HK-2 (cell line): ENCODE measurements at regions not wholly inside any gene's neighbourhood (a gene's known extent, or its start where the extent isn't known, plus 50 kb on each side); places are given as distances from the start of the nearest gene placed in this dataset.

ENCODE experiments used
- DNase-seq: peaks from one replicate; pipeline ENCODE4 v3.0.0-alpha.2; 2018; ENCODE audit not compliant: unreplicated experiment

DNA sequence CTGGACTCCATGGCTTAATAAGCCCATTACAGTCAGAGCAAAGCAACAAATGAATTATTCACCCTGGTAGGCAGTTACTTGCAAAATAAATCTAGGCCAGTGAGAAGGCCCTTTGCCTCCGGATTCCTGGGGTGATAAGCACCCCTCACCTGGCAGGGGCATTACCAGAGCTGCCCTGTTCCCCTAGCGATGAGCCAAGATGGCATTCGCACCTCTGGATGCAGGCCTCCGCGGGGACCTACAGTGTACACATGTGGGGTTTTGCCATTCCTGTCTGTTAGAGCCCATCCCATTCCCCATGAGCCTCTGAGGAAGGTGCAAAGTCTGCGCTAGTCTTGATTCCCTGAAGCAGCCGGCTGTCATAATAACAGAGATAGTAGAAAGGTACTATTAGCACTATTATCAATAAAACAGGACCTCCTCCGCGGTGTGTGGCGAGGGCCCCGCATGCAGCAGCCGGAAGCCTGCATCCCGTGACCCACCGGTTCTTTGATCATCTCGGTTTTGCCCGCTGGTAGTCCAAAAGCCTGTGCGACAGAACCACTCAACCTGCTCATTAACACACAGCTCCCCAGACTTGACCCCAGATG is 344.3 kb downstream of the BRD1 start:
- DNase-seq = no peak

DNA sequence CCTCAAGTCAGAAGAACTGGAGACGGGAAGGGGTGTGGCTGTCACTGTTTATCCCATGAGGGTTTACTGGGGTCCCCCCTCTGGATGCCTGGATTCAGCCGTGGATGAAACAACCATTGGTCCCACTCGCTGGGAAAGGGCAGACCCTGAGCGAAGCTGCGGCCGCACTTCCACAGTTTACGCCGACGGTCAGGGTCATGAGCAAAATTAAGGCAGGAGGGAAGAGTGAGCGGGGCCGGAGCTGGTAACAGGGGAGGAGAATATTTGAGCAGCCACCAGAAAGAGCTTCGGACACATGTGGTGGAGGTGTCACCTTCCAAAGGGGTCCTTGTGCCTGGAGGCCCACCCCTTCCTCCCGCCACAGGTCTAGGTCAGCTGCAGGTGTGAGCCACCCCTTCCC is 344.9 kb downstream of the BRD1 start:
- no peak for DNase-seq

DNA sequence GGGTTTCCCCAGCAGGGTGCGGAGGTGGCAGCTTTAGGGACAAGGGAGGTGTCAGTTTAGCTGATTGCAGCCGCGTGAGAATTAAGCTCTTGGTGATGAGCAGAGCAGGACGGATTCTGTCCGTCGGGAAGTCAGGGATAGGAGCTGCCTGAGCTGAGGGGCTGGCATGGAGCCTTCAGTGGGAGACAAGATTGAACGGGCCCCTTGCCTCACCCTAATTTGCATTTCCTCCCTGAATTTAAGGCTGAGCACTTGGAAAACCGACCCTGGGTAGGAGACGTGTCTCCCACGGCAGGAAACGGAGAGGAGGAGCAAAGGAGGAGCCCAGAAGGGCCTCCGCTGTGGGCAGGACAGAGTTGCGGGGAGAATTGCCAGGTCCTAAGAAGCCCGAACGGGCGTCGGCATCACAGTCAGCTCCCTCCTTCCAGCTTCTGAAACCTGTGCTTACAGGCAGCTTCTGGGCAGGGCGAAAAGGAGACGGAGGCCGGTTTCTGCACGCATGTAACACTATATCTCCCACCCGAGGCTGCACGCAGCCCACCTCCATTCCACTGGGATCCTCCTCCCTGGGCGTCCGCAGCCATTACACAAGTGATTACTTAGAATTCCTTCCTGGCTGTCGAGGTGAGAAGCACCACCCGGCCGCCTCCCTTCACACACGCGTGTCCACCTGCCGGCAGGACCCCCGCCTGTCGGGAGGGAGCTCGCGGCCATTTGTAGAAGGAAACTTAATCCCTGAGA is 345.8 kb downstream of the BRD1 start:
- no peak for DNase-seq

DNA sequence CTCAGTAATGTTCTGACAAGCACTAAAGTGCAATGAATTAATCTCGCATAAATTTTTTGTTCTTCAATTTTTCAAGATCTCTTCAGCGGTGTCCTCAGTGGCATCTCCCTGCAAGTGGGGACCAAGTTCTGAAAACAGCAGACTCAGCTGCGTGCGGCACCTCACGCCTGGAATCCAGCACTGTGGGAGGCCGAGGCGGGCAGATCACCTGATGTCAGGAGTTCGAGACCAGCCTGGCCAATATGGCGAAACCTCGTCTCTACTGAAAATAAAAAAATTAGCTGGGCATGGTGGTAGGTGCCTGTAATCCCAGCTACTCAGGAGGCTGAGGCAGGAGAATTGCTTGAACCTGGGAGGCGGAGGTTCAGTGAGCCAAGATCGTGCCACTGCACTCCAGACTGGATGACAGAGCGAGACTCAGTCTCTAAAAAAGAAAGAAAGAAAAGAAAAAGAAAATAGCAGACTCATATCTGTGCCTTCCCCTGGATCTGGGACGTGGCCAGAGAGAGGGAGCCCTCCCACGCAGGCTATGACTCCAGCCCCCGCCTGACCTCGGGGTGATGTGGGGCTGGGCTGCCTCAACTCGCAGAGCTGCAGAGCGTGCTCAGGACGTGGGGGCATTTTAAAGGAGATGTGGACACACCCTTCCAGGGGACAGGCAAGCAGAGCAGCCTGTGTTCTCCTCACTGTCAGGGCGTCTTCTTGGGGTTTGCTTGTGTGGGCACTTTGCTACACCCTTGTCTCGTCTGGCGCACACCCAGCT is 346.6 kb downstream of the BRD1 start:
- no peak for DNase-seq

DNA sequence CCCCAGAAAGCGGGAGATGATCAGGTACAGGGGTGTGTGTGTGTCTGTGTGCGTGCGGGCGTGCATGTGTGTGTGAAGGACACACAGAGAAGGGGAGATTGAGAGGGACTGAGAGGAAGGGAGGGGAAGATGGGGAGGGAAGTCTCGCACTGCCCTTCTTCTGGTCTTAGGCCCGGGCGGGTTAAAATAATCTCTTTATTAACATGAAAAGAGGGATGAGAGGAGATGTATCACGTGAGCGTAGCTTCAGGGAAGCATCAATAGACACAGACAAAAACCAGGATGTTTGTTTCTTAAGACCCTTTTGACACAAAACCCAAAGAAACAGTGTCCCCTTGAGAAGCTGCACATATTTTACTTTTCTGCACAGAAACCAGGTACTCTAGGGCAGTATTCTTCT is 347.3 kb downstream of the BRD1 start:
- no peak for DNase-seq

DNA sequence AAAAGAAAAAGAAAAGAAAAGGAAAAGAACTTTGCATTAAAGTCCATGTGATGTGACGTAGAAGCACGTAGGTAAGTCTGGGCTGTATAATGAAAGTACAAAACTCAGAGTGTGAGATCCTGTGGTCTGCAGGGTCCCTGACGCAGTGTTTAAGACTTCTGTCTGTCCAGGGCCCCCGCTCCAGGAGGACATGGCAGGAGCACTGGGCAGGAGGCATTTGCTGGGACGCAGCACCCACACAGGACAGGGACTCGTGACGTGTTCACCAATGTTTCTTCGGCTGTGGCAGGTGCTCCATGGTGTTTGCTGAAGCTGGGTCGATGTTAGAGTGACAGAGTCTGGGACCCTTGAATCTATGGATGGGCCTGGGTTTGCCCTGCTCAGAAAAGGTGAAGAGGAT is 348.1 kb downstream of the BRD1 start:
- no peak for DNase-seq

DNA sequence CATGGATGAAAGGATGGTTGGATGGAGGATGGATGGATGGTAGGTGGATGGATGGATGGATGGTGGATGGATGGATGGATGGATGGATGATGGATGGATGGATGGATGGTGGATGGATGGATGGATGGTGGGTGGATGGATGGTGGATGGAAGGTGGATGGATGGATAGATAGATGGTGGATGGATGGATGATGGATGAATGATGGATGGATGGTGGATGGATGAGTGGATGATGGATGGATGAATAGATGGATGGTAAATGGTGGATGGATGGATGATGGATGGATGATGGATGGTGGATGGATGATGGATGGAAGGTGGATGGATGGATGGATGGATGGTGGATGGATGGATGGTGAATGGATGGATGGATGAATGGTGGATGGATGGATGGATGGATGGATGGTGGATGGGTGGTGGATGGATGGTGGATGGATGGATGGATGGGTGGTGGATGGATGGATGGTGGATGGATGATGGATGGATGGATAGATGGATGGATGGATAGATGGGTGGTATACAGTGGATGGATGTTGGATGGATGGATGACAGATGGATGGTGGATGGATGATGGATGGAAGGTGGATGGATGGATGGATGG is 350.8 kb downstream of the BRD1 start:
- DNase-seq = no peak

DNA sequence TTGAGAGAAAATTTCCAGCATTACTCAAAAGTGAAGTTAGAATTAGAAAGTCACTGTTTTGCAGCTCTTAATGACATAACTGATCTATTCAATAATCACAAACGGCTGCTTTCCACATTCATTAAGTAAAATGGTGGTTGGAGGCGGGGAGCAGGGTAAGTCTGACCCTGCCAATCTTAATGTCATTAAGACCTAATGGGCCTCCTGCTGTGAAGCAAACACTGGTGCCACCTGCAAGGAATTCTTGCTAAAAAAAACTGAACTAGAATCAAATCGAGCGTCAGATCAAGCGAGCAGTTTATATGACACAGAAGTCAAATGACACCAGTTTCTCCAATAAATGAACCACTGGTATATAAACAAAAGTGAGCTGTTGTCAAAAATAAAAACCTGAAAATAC is 351.5 kb downstream of the BRD1 start:
- DNase-seq = no peak

DNA sequence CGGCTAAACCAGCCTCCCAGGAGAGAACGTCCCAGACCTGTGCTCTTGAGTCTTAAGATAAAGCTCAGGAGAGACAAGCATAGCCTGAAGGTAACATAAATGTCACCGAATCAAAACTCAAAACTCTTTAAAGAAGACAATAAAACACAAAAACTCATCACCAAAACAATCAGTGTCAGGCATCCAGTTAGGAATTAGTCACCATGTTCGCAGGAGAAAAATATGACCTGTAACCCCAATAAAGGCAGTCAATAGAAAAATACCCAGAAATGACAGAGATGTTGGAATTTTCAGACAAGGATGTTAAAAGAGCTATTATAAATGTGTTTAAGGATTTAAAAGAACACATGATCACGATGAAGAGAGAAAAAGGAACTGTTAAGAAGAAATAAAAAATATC is 352.4 kb downstream of the BRD1 start:
- no peak for DNase-seq

DNA sequence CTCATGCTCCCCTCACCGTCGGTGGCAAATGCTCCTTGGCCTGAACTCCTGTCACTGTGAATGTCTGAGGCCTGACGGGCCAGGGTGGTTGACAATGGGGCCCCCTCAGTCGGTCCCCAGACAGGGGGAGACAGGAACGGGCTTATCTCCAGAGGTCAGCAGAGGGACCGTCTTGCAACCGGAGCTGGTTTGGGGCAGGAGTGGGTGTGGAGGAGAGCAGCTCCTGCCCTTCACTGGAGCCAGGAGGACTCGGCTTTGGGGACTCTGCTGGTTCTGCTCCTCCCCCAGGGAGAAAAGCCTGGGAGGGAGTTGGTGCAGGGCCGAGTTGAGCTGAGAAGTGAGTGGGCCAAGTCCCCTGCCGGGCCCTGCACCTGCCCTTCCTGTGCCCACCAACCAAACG is 354.4 kb downstream of the BRD1 start:
- no peak for DNase-seq

DNA sequence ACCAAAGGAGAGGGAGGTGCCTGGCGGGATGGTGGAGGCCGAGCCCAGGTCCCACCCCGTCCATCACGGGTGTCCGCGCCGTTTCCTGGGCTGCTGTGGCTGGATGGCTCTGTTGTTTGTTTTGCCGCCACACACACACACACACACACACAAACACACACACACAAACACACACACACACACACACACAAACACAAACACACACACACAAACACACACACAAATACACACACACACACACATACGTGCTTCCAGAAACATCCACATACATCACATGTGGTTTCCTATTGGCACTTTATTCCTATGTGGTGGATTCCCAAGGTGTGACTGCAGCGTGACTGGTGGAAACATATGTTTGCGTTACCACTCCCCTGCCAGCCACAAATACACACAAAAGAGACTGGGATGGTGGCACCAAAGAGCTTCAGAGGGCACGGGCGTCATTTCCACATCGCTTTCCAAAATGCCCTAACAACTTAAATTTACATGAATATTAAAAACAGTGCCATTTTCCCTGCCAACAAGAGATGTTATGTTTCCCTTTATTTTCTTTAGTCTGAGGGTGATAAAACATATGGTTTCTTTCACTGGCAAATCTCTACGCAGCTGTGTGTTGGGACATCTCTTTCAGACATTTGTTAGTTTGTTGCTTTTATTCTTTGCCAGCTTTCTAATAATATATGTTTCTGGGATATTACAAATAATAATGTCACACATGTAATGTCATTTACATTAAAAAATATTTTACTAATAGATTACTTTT is 356.8 kb downstream of the BRD1 start:
- DNase-seq = no peak

DNA sequence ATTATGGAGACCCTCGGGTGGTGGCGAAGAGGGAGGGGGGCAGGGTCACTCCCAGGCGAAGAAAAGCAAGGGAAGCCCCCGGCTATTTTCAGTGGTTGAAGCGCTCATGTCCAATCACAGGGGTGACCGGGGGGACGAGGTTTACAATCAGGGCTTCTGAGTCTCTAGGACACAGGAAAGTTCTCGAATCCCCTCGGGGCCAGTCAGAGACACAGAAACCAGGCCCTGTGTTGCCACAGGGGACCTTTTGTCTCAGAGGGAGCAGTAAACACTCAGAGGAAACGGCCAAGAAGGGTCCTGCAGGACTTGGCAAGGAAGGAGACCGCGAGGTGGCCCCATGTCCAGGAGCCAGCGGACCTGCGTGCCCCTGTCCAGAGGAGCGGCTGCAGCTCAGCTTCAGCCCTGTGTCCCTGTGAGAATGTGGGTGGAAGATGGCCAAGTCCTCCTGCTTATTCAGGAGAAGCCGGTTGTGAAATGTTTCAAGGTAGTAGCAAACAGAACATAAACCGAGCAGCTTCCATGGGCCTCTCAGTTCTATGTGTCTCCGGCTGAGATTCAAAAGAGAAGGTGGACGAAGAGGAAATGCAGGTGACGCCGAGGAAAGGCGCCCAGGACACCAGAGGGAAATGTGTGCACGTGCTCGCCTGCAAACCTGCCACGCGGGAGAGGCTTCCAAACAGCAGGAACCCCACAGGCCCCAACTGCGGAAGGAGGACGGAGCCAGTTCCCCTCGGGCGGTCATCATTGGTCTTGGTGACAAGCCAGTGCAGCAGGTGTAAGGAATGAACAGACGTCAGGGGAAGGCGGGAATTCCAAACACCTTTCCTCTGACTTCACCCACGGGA is 357.6 kb downstream of the BRD1 start:
- no peak for DNase-seq

DNA sequence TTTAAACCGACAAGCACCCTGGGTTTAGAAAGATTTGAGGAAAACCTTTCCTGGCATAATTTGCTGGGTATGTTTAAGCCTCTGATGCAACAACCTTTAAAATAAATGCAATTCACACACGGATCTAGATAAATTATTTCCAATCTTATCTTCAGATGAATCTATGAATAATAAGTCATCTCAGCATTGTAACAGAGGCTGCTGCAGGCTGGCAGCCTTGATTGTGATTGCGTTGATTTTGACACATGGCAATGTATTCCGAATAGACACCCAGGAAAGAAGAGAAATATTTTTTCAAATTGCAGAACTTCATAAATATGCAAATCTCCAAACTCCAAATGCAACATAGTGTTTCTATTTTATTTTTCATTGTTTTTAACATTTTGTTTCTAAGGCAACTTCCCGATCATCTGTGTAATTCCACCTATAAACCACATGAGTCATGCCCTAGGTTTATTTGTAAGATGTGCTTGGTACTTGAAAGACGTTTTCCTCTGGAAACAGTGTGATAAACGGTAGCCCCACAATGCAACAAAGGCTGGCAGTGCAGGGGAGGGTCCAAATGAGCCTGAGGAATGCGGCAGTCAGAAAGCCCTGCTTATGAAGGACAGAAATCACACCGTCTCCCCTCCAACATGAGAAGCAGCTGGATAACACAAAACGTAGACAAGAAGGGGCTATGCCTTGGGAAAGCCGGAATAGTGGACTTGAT is 359.0 kb downstream of the BRD1 start:
- no peak for DNase-seq

DNA sequence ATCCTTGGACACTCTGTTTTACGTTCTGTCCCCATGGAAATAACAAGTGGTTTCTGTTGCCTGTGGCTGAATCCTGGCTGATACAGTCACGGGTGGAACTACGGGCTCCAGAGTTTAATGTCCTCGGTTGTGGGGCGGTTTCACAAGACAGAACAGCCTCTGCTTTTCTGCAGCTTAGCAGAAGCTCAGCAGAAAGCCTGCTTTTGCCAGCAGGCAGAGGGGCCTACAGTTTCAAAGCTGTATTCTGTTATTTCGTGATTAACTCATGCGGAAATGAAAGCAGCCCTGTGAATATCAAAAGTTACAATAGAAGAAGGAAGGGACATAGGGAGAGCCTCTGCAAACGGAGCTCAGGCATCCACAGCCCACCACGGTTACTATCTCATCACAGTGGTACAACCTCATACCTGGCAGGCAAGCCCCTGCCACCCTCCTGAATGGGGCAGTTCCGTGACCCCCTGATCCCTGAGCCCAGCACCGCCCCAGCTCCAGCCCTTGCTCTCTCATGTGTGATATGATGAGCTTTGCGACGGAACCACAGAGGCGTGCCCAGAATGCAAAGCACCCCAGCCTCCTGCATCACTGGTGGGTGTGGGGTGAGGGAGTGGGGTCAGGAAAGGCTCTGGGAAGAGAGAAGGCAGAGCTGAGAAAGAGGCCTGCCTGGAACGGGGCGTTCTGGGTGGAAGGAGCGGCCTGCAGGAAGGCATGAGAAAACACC is 360.6 kb downstream of the BRD1 start:
- no peak for DNase-seq

DNA sequence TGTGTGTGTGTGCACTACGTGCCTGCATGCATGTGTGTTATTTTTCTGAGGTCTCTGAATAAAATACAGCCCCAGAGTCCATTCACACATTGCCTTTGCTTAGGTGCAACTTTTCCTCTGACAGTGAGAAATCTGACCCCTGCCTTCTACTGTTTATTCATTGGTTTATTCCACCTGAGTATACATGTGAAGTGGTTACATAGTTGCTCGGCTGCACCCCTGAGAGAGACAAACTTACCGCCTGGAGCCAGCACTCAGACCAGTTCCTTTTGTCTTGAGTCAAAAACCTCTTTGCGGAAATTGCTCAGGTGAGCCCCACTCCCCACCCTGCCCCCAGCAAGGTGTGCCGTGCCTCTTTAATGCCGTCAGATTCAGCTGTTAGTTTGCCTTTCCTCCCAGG is 363.6 kb downstream of the BRD1 start:
- no peak for DNase-seq

DNA sequence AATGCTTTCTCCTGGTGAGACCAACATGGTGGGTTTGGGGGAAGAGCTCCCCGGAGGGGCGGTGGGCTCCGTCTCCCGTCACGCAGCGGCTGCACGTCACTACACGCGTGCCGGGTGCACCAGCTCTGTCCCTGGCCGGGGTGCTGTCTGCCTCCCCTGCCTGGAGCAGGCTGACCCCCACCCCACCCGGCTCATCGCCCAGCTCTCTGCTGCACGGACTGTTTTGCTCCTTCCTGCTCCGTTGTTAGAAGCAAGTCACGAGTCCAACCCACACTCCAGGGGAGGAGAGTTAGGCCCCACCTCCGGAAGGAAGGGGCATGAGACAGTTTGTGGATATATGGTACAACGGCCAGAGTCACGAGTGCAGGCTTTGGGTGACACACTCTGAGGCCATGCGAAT is 364.9 kb downstream of the BRD1 start:
- DNase-seq = no peak

DNA sequence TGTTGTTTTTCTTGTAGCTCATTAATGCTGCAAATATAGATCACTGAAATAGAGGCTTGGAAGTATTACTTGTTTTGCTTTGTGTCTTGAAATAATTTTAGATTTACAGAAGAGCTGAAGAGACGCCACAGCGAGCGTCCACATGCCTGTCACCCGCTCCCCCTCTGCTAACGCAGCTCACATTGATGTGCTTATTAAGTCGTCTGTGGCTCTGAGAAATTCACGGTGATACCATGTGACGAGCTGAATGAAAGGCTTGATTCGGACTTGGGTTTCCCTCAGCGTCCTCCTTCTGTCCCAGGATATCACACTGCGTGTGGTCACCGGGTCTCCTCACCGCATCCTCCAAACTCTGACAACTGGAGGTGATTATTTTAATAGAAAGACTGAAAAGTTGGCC is 365.4 kb downstream of the BRD1 start:
- DNase-seq = no peak

DNA sequence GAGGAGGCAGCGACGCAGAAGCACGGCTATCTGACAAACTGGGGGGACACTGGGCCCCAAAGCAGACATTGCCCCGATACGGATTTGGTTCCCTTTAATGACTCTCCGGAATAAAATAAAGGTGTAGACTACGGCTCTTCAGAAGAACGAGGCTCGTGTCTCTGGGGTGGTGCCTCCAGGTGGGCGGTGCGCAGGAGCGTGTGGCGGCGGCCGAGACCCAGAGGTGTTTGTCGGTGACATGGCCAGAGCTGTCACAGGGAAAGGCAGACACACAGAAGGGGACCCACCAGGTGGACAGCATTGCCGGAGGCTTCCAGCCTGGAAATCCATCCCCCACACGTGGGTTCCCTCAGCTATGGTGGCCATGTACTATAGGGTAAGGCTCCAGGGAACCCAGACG is 366.0 kb downstream of the BRD1 start:
- DNase-seq = no peak

DNA sequence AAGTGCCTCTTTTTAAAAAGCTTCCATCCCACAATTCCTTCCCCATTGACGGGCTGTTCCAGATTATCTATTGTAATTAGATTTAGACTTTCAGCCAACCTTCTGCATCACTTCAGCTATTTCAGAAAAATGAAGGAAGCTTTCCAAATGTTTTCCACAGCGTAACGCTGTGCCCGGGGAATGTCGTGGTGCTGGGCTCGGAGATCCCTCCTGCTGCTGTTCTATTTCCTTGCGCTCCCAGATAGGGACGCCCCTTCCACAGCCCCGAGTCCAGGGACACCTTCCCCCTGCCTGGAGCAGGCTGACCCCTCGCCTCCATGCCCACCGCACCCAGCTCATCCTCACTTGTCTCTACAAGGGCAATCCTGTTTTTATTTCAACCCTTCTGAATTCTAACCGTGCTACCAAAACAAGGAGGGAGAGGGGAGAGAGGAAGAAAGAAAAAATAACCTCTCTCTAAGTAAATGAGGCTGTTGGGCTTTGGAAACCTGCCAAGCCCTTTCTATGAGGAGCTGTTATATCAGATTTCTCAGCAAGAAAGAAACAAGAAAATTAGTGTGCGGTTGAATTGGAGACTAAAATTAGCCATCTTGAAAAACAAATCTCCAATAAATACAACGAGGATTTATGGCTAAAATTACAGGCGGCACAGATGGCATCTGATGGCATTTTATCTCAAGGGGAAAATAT is 366.9 kb downstream of the BRD1 start:
- DNase-seq = no peak
